Activated T-cell treated with anti-CD3 and anti-CD28 coated beads, Interleukin-2, amount 50 U/mL, for 4 hours (primary cell): ENCODE measurements at regions not wholly inside any gene's neighbourhood (a gene's known extent, or its start where the extent isn't known, plus 50 kb on each side); places are given as distances from the start of the nearest gene placed in this dataset.
"Not testable (repeated sequence)": the region's sequence is repeated elsewhere in the genome, so short reads cannot be mapped to it uniquely, and the experiment has no call there.

ENCODE experiments used
- ATAC-seq, 2 donors: fragments of 200-7000 bp; cut with Tn5 transposase; one replicate each; pipeline ENCODE4 v1.10.0; 2021
- DNase-seq: peaks from one replicate; pipeline ENCODE4 v3.0.0-alpha.2; 2020
- H3K27me3 Mint-ChIP-seq: one replicate; pipeline ENCODE4 v1.8.0; 2021; ENCODE audit warnings: low read depth, mixed read lengths
- H3K36me3 Mint-ChIP-seq: one replicate; pipeline ENCODE4 v1.8.0; 2022; ENCODE audit warnings: mixed read lengths; ENCODE audit not compliant: insufficient read depth
- H3K4me1 Mint-ChIP-seq: one replicate; pipeline ENCODE4 v1.8.0; 2021; ENCODE audit warnings: low read depth, mixed read lengths
- H3K4me3 Mint-ChIP-seq: one replicate; pipeline ENCODE4 v1.8.0; 2021; ENCODE audit warnings: mild to moderate bottlenecking, moderate library complexity, mixed read lengths
- H3K9me3 Mint-ChIP-seq: one replicate; pipeline ENCODE4 v1.8.0; 2021; ENCODE audit warnings: mixed read lengths

DNA sequence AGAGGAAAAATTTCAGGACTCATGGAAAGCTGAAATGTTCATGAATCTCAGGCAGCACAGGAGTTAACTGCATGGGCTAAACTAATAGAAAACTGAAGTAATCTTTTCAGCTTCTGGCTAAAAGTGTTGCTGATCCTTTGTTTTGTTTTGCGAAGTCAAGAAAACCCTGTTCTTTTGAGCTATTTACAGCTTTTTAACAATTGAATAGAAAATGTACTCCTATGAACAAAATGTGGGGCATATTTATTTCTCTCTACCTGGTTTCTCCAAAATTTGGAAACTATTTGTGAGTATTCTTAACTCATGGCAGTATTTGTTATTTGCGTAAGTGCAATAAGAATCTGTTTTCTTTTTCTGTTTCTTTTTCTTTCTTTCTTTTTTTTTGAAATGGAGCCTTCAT, 818.8 kb upstream of the CITED2 start:
- Mint-ChIP-seq H3K9me3 (peaks cover 16% of the 10 kb centered on the region), H3K4me1 (no peaks in the 10 kb centered on the region), H3K27me3 (peaks cover 4% of the 10 kb centered on the region), H3K4me3 (no peak overlapping the region), H3K36me3 (peaks cover 3% of the 10 kb centered on the region)
- DNase-seq (no peak), ATAC-seq (no peak)

DNA sequence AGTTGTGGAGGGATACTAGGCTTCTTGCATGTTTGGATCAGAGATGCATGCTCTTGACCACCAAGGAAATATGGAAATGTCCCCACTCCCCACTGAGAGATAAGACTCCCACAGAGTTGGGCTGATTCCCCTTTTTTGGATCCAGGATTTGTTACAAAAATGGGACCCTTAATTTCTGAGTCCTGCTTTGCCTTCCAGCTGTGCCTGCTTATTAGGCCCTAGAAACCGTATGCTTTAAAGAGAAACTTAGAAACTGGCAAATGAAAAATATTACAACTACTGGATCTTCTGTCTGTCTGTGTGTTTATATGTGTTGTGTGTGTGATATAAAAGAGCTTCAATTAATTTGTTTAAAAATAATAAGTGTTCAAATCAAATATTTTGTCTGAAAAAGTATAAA, 817.6 kb upstream of the CITED2 start:
- Mint-ChIP-seq H3K36me3 (peaks cover 3% of the 10 kb centered on the region), H3K9me3 (peaks cover 24% of the 10 kb centered on the region), H3K27me3 (peaks cover 4% of the 10 kb centered on the region), H3K4me3 (no peak overlapping the region), H3K4me1 (no peaks in the 10 kb centered on the region)
- DNase-seq (no peak), ATAC-seq (no peak)

DNA sequence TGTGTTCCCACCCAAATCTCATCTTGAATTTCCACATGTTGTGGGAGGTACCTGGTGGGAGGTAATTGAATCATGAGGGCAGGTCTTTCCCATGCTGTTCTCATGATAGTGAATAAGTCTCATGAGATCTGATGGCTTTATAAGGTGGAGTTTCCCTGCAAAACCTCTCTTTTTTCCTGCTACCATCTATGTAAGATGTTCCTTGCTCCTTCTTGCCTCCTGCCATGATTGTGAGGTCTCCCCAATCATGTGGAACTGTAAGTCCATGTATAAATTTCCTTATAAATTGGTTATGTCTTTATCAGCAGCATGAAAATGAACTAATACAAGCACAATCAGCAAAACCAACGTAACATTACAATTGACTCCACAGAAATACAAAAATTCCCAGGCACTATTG, 814.8 kb upstream of the CITED2 start:
- H3K4me3 Mint-ChIP-seq, DNase-seq, H3K27me3 Mint-ChIP-seq, ATAC-seq, H3K36me3 Mint-ChIP-seq, H3K4me1 Mint-ChIP-seq: not testable (repeated sequence)
- H3K9me3 Mint-ChIP-seq, result peaks cover 26% of the 10 kb centered on the region

DNA sequence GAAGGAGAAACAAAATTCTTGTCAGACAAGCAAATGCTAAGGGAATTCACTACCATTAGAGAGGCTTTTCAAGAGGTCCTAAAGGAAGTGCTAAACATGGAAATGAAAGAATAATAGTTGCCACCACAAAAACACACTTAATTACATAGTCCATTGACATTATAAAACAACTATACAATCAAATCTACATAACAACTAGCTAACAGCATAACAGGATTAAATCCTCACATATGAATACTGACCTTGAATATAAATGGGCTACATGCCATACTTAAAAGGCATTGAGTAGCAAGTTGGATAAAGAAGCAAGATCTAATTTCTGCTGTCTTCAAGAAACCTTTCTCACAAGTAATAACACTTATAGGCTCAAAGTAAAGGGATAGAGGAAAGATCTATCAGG, 811.5 kb upstream of the CITED2 start:
- H3K4me1 Mint-ChIP-seq, result no peaks in the 10 kb centered on the region
- DNase-seq, result no peak
- H3K4me3 Mint-ChIP-seq, result no peak overlapping the region
- no peaks in the 10 kb centered on the region for H3K36me3 Mint-ChIP-seq
- peaks cover 17% of the 10 kb centered on the region for H3K9me3 Mint-ChIP-seq
- ATAC-seq, result no peak
- no peaks in the 10 kb centered on the region for H3K27me3 Mint-ChIP-seq

DNA sequence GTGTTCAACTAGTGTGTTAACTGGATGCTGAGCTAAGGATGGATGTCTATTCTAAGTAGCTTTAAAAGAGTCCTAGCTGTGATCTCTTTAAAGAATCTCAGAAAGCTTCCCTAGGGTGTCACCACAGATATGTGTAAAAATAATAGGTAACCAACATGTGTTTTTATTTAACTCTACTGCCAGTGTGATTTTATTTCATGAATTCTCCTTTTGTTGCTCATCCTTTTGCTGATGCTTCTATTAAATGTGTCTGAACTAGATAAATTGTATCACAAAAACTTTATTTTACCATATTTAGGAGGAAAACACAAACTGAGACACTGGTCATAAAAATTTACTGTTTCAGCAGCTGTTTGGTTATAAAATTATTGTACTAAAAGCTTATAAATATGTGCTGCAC, 809.4 kb upstream of the CITED2 start:
- Mint-ChIP-seq H3K4me3 (no peak overlapping the region), H3K4me1 (no peaks in the 10 kb centered on the region), H3K27me3 (no peaks in the 10 kb centered on the region), H3K9me3 (peaks cover 13% of the 10 kb centered on the region), H3K36me3 (no peaks in the 10 kb centered on the region)
- ATAC-seq (no peak), DNase-seq (no peak)

DNA sequence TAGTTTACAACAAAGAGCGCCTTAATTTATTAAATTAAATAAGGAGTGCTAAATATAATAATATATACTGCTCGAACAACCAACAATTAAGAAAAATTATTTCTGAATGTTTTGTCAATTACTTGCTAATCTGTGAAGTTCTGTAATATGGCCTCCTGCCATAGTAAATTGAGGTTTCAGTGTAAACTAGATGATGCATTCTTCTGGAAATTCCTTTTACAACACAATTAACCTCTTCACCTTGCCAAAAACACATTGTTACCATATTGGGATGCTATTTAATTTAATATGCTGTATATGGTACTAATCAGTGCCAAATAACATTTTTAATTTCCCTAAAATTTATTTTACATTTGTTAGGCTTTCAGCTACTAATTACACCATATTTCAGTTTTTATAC, 808.4 kb upstream of the CITED2 start:
- DNase-seq (no peak), ATAC-seq (no peak)
- Mint-ChIP-seq H3K36me3 (no peaks in the 10 kb centered on the region), H3K27me3 (no peaks in the 10 kb centered on the region), H3K4me3 (no peak overlapping the region), H3K4me1 (no peaks in the 10 kb centered on the region), H3K9me3 (peaks cover 12% of the 10 kb centered on the region)

DNA sequence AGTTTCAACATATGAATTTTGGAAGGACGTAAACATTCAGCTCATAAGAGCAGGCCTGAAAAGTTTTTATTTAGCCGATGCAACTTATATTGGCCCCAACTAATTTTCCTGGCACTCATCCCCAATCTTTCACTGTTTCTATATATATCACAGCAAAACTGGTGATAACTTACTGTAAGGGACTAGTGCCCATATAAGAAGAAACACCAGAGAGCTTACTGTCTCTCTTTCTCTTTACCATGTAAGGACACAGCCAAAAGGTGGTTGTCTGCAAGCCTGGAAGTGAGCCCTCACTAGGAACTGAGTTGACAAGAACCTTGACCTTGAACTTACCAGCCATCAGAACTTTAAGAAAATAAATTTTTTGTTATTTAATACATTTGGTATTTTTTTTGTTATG, 807.4 kb upstream of the CITED2 start:
- DNase-seq, result no peak
- no peaks in the 10 kb centered on the region for H3K4me1 Mint-ChIP-seq
- no peak for ATAC-seq
- H3K27me3 Mint-ChIP-seq, result no peaks in the 10 kb centered on the region
- no peak overlapping the region for H3K4me3 Mint-ChIP-seq
- no peaks in the 10 kb centered on the region for H3K36me3 Mint-ChIP-seq
- H3K9me3 Mint-ChIP-seq, result peaks cover 4% of the 10 kb centered on the region

DNA sequence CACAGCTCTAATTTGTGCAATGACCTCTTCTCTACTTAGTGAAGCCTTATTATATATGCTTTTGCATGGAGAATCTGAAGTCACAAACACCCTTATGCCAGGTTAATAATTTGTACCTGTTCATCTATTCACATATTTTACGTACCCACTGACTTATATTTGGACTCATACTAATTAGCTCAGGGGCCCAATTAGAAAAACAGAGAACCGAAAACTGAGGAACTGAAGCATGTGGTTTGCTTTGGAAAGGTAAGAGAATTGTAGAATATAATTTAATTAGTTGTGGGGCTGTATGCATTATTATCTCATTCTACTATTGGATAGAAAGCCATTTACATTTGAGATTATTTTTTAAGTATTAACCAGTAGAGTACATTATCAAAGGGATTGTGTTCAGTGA, 805.9 kb upstream of the CITED2 start:
- ATAC-seq, result no peak
- Mint-ChIP-seq H3K4me3 (no peak overlapping the region), H3K9me3 (no peaks in the 10 kb centered on the region), H3K27me3 (no peaks in the 10 kb centered on the region), H3K4me1 (no peaks in the 10 kb centered on the region), H3K36me3 (no peaks in the 10 kb centered on the region)
- no peak for DNase-seq

DNA sequence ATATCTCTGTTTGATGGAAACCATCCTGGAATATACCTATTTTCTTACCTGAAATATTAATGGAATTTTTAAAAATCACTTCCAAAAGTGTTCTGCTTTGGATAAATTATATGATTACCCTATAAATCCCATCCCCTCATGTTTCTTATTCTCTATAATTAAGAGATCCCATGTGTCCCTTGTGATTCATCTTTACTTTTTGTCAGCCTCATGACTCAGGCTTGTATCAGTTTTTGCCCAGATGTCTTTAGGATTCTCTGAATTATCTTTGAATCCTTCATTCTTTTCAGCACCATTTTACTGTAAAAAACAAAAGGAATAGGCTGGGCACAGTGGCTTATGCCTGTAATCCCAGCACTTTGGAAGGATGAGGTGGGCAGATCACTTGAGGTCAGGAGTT, 804.5 kb upstream of the CITED2 start:
- Mint-ChIP-seq H3K36me3 (no peaks in the 10 kb centered on the region), H3K4me1 (no peaks in the 10 kb centered on the region)
- DNase-seq, result no peak

DNA sequence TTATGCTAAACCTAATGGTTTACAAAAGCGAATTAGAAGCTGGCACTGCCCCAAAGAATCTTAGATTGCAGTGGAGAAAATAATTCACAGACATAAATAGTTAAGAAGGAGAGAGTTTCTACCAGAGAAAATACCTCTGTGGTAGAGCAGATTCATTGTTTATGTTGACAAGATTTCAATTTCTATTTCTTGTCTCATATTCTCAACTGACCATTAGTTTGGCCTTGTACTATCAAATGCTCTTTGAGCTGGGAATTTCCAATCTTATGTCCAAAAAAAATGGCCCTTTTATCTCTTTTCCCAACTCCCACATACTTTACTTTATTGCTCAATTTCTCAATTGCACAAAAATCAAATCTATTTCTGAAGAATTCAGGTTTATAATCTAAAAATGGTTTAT, 804.1 kb upstream of the CITED2 start:
- ATAC-seq (no peak), DNase-seq (no peak)
- Mint-ChIP-seq H3K9me3 (no peaks in the 10 kb centered on the region), H3K36me3 (no peaks in the 10 kb centered on the region), H3K4me1 (no peaks in the 10 kb centered on the region), H3K27me3 (no peaks in the 10 kb centered on the region), H3K4me3 (no peak overlapping the region)

More for the DNA sequence above, 804.5 kb upstream of the CITED2 start:
- no peak for ATAC-seq
- Mint-ChIP-seq H3K4me3 (no peak overlapping the region), H3K9me3 (no peaks in the 10 kb centered on the region), H3K27me3 (no peaks in the 10 kb centered on the region)

DNA sequence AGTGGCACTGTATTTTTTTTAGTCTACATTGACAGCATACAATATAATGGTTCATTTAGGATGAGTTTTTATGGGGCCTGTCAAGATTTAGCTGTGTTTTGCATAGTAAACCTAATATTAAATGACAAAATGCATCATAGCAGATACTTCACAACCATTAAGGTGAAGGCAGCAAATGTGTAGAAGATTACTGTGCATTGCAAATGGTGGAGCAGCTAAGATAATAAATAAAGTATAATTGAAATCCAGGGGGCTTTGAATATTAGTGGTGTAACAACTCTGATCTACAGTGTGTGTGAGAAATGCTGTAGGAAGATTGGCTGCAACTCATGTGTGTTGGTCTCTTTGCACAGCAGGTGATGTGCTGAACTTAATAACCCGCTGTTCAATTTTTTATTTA, 801.9 kb upstream of the CITED2 start:
- no peak overlapping the region for H3K4me3 Mint-ChIP-seq
- ATAC-seq, result no peak
- peaks cover 4% of the 10 kb centered on the region for H3K9me3 Mint-ChIP-seq
- H3K4me1 Mint-ChIP-seq, result no peaks in the 10 kb centered on the region
- H3K36me3 Mint-ChIP-seq, result no peaks in the 10 kb centered on the region
- H3K27me3 Mint-ChIP-seq, result no peaks in the 10 kb centered on the region
- DNase-seq, result no peak

DNA sequence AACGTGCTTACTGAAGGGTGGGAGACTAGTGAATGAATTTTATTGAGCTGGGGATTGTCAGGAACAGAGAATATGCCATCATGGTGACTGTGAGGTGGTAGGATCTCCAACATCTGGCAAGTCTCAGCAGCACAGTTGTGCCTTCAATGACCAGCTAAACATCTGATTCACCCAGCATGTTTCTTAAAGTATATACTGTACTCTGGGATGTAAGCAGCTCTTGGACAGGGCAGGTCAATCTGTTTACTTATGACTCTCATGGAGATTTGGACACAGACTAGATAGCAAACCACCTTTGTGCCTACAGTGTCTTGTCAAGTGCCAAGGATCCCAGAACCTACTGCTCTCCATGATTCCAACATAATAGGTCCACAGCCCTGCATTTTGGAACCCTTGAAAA, 801.0 kb upstream of the CITED2 start:
- peaks cover 4% of the 10 kb centered on the region for H3K9me3 Mint-ChIP-seq
- H3K4me1 Mint-ChIP-seq, result no peaks in the 10 kb centered on the region
- H3K36me3 Mint-ChIP-seq, result no peaks in the 10 kb centered on the region
- H3K27me3 Mint-ChIP-seq, result no peaks in the 10 kb centered on the region
- ATAC-seq, result no peak
- no peak overlapping the region for H3K4me3 Mint-ChIP-seq
- DNase-seq, result no peak

DNA sequence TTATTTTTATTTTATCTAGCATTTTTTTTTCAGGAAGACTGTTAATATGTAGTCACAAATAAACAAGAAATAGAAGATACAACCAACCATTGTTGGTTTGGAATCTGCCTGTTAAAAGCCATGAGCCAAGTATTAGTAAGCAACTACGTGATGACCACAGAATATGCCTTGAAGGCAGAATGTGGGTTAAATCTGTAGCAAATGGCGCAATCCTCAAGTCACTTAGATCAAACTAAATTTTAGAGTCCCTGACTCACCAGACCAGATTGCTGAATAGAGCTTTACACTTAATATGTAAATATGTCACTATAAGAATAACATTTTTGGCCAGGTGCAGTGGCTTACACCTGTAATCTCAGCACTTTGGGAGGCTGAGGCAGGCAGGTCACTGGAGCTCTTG, 800.1 kb upstream of the CITED2 start:
- no peak overlapping the region for H3K4me3 Mint-ChIP-seq

DNA sequence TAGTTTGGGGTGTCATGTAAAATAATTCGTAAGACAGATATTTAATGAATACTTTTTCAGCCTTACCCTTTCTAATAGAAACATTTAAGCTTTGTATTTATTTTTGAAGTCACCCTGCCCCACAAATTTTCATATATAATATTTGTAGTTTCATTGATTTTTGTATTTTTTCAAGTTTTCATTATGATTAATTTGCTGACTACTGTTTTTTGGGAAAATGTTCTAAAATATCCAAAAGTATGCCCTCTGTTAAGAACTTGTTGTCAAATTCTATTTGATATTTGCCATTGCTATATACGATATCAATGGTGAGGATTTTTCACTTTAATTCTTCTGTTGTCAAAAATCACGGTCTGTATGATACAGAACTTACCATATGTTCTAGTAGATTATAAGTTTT, 793.9 kb upstream of the CITED2 start:
- H3K4me1 Mint-ChIP-seq, result no peaks in the 10 kb centered on the region
- H3K36me3 Mint-ChIP-seq, result no peaks in the 10 kb centered on the region

More for the DNA sequence above, 800.1 kb upstream of the CITED2 start:
- H3K9me3 Mint-ChIP-seq, result peaks cover 4% of the 10 kb centered on the region
- DNase-seq, result no peak
- no peaks in the 10 kb centered on the region for H3K4me1 Mint-ChIP-seq
- H3K36me3 Mint-ChIP-seq, result no peaks in the 10 kb centered on the region
- H3K27me3 Mint-ChIP-seq, result peaks cover 1% of the 10 kb centered on the region
- ATAC-seq, result no peak

DNA sequence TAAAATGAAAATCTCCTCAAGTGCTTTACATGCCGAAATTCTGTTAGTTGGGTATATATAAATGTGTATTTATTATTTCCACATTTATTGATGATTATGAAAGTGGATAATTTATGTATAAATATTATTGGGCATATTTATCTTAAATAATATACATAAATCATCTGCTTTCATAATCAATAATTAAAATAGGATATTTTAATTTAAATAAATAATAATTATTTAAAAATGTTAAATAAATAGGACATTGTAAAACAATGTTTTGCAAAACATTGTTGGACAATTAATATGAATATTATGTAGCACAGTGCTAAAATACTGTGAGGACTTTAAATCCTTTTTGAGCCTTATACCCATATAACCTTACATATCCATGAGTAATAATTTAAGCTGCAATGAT, 786.5 kb upstream of the CITED2 start:
- DNase-seq, result no peak
- no peak for ATAC-seq
- Mint-ChIP-seq H3K4me1 (no peaks in the 10 kb centered on the region), H3K9me3 (no peaks in the 10 kb centered on the region), H3K36me3 (no peaks in the 10 kb centered on the region), H3K27me3 (peaks cover 3% of the 10 kb centered on the region), H3K4me3 (no peak overlapping the region)

More for the DNA sequence above, 793.9 kb upstream of the CITED2 start:
- Mint-ChIP-seq H3K4me3 (no peak overlapping the region), H3K27me3 (peaks cover 1% of the 10 kb centered on the region), H3K9me3 (peaks cover 4% of the 10 kb centered on the region)
- no peak for ATAC-seq
- DNase-seq, result no peak

DNA sequence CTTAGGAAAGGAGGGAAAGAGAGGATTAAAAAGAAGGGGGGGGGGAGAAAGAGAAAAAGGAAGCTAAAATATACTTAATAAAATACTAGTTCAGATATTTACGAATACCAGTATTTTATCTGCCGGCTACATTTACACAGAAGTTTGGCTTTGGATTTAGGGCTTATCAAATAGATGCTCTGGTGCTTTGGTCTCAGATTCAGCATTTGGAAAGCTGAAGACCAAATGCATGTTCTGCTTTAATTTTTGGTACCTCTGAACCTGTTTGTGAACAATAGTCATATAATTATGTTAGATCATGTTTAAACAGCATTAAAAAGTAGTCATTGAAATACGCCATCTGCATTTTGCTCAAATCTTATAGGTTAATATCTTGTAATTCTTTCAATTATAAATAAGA, 786.0 kb upstream of the CITED2 start:
- H3K4me1 Mint-ChIP-seq, result no peaks in the 10 kb centered on the region

More for the DNA sequence above, 786.0 kb upstream of the CITED2 start:
- Mint-ChIP-seq H3K36me3 (no peaks in the 10 kb centered on the region), H3K27me3 (peaks cover 3% of the 10 kb centered on the region), H3K4me3 (no peak overlapping the region), H3K9me3 (no peaks in the 10 kb centered on the region)
- ATAC-seq (no peak), DNase-seq (no peak)
